Tibial nerve (tissue), 4 donors: ENCODE measurements at regions not wholly inside any gene's neighbourhood (a gene's known extent, or its start where the extent isn't known, plus 50 kb on each side); places are given as distances from the start of the nearest gene placed in this dataset.

Experiments used
- DNase-seq, 2 donors: peaks; one replicate each; pipeline ENCODE4 v3.0.0-alpha.2; 2019; ENCODE audit warnings: low spot score in 2 of 2
- H3K27ac ChIP-seq, 4 donors: fragments of 200-600 bp; sonication (generic) in 3 of 4; one replicate each; pipeline ENCODE4 v1.5.1; 2017 to 2019; ENCODE audit warnings: mild to moderate bottlenecking in 1 of 4
- H3K27me3 ChIP-seq, 2 donors: fragments of 200-600 bp; sonication (generic) in 1 of 2; one replicate each; pipeline versions ENCODE4 v1.5.1 to v1.6.0; 2017 to 2019
- H3K36me3 ChIP-seq, 3 donors: fragments of 200-600 bp; sonication (generic); one replicate each; pipeline ENCODE4 v1.5.1; 2018 to 2019
- H3K4me1 ChIP-seq, 4 donors: fragments of 200-600 bp; sonication (generic) in 3 of 4; one replicate each; pipeline ENCODE4 v1.5.1; 2017 to 2019
- H3K4me3 ChIP-seq, 4 donors: fragments of 200-600 bp; sonication (generic) in 3 of 4; one replicate each; pipeline ENCODE4 v1.5.1; 2017 to 2019; ENCODE audit warnings: mild to moderate bottlenecking in 1 of 4, moderate library complexity in 1 of 4
- H3K9me3 ChIP-seq, 4 donors: fragments of 200-600 bp; sonication (generic) in 3 of 4; one replicate each; pipeline ENCODE4 v1.5.1; 2017 to 2019
- CTCF ChIP-seq, 5 experiments: fragments of 200-600 bp in 3 of 5; fragments of 450-650 bp in 2 of 5; sonication (generic) in 3 of 5; IDR thresholded peaks; one replicate each; pipeline ENCODE4 v1.5.1; 2016 to 2019; ENCODE audit warnings: antibody characterized with exemption in 5 of 5, mild to moderate bottlenecking in 3 of 5, moderate library complexity in 2 of 5
- EP300 ChIP-seq, 2 donors: sonication (generic); formaldehyde crosslinking; IDR thresholded peaks; one replicate each; pipeline ENCODE4 v1.6.1; 2017; ENCODE audit warnings: antibody characterized with exemption in 2 of 2, mild to moderate bottlenecking in 1 of 2
- POLR2A ChIP-seq, 2 donors: fragments of 450-650 bp; IDR thresholded peaks; one replicate each; pipeline ENCODE4 v1.6.1; 2017; ENCODE audit warnings: antibody characterized with exemption in 2 of 2, mild to moderate bottlenecking in 2 of 2, moderate library complexity in 2 of 2
- WGBS, 2 donors: methylation state at CpG; one replicate each; pipeline ENCODE4 v1.1.5; 2018; 5-methylcytosine and 5-hydroxymethylcytosine counted together

GRCh38 chr6:159104163-159104925, 59.6 kb upstream of the TAGAP start:
- 40 to 47% methylated on average over 12 to 13 of the region's 17 CpGs for WGBS, 2 donors
- TF ChIP-seq CTCF (IDR thresholded peaks at IDR 0.05) (peak; percentile 82 to 90 (median 87)), POLR2A (IDR thresholded peaks at IDR 0.05) (no peak), EP300 (IDR thresholded peaks at IDR 0.05) (no peak)
- H3K4me1 ChIP-seq, result peaks cover 0 to 16% (median 4%) of the 10 kb centered on the region in 4 donors
- no peak for DNase-seq
- no peaks in the 10 kb centered on the region for H3K27me3 ChIP-seq
- H3K4me3 ChIP-seq, result no peak overlapping the region
- no peaks in the 10 kb centered on the region for H3K36me3 ChIP-seq
- H3K27ac ChIP-seq, result peak overlapping the region in 1 of 4 donors; percentile 55
- no peaks in the 10 kb centered on the region for H3K9me3 ChIP-seq

DNA sequence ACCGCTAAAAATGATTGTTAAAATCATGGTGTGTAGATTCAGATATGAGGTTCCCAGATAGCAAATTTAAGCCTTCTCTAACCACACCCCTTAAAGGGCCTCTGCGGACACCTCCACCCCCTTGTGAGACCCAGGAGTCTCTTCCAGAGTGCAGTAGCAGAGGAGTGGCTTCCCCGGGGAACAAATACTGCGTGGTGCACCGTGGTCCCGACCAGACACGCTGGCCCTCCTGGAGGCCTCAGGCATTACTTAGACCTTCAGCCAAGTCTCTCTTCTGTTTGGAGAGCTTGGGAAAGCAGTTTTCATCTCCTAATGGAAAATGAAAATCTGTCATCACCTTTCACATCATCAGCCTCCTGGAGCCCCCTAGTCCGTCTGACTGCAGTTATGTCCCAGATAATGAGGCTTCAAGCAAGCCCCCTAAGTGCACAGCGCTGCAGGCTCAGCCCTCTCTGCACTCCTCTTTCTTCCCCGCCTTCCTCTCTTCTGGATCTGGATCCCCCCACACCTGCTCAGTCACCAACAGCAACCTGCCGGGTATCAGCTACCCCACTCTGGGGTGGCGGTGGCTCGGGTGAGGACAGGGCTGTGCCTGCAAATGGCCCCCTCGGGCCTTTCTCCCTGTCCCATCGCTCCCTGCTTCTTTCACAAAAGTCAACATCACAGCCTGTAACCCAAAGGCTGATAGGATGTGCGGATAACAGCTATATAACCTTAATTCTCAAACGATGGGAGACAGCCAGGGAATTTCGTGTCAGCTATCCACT, 58.8 kb upstream of the TAGAP start:
- H3K4me1 ChIP-seq, result peaks cover 0 to 12% (median 6%) of the 10 kb centered on the region in 4 donors
- 51 to 64% methylated on average over 18 of the region's 18 CpGs for WGBS, 2 donors
- no peak overlapping the region for H3K4me3 ChIP-seq
- no peaks in the 10 kb centered on the region for H3K27me3 ChIP-seq
- TF ChIP-seq EP300 (IDR thresholded peaks at IDR 0.05), result no peak
- no peak for TF ChIP-seq CTCF (IDR thresholded peaks at IDR 0.05)
- TF ChIP-seq POLR2A (IDR thresholded peaks at IDR 0.05), result no peak
- no peaks in the 10 kb centered on the region for H3K9me3 ChIP-seq
- H3K27ac ChIP-seq, result no peak overlapping the region
- no peaks in the 10 kb centered on the region for H3K36me3 ChIP-seq
- DNase-seq, result no peak

GRCh38 chr6:159102373-159103160, 57.8 kb upstream of the TAGAP start:
- no peaks in the 10 kb centered on the region for H3K36me3 ChIP-seq
- DNase-seq, result no peak
- no peaks in the 10 kb centered on the region for H3K27me3 ChIP-seq
- no peak overlapping the region for H3K4me3 ChIP-seq
- WGBS, 2 donors, result 89 to 96% methylated on average over 5 of the region's 5 CpGs
- peaks cover 0 to 12% (median 6%) of the 10 kb centered on the region in 4 donors for H3K4me1 ChIP-seq
- H3K9me3 ChIP-seq, result no peaks in the 10 kb centered on the region
- TF ChIP-seq EP300 (IDR thresholded peaks at IDR 0.05) (no peak), POLR2A (IDR thresholded peaks at IDR 0.05) (no peak), CTCF (IDR thresholded peaks at IDR 0.05) (no peak)
- H3K27ac ChIP-seq, result no peak overlapping the region

- WGBS, 2 donors, result 60 to 64% methylated on average over 11 of the region's 11 CpGs
- TF ChIP-seq POLR2A (IDR thresholded peaks at IDR 0.05), result no peak
- no peak for TF ChIP-seq CTCF (IDR thresholded peaks at IDR 0.05)
- no peak for TF ChIP-seq EP300 (IDR thresholded peaks at IDR 0.05)
Observed at GRCh38 chr6:159101656-159102055, 56.9 kb upstream of the TAGAP start.

More at GRCh38 chr6:159101656-159102055, 56.9 kb upstream of the TAGAP start:
- Histone ChIP-seq H3K27me3 (no peaks in the 10 kb centered on the region), H3K9me3 (no peaks in the 10 kb centered on the region), H3K4me3 (no peak overlapping the region), H3K36me3 (no peaks in the 10 kb centered on the region), H3K4me1 (peaks cover 0 to 12% (median 6%) of the 10 kb centered on the region in 4 donors), H3K27ac (no peak overlapping the region)
- no peak for DNase-seq
